ENCODE measurements at regions not wholly inside any gene's neighbourhood (a gene's known extent, or its start where the extent isn't known, plus 50 kb on each side); places are given as distances from the start of the nearest gene placed in this dataset.
"Not testable (repeated sequence)": the region's sequence is repeated elsewhere in the genome, so short reads cannot be mapped to it uniquely, and the experiment has no call there.

GRCh38 chr4:169333265-169333664 lies 62.5 kb upstream of the SH3RF1 start:
- POLR2A ChIA-PET, result no interaction called here
- DNase-seq, result no peak
- CTCF ChIA-PET, result no interaction called here
- Mint-ChIP-seq H3K27me3 (peaks cover 2 to 6% of the 10 kb centered on the region in 2 donors), H3K4me3 (no peak overlapping the region), H3K4me1 (no peaks in the 10 kb centered on the region), H3K27ac (no peak overlapping the region), H3K9me3 (no peaks in the 10 kb centered on the region), H3K36me3 (no peaks in the 10 kb centered on the region)
- no peaks in the 10 kb centered on the region for H3K9me3 ChIP-seq (ENCODE audit: low read length)
- H3K36me3 ChIP-seq (ENCODE audit: insufficient read depth, low read length), result no peaks in the 10 kb centered on the region
- H3K27ac ChIP-seq (ENCODE audit: low read depth, low read length), result no peak overlapping the region
- H3K4me3 ChIP-seq (ENCODE audit: low read length), result no peak overlapping the region
- no peaks in the 10 kb centered on the region for H3K4me1 ChIP-seq (ENCODE audit: insufficient read depth, low read length)
- H3K27me3 ChIP-seq (ENCODE audit: insufficient read depth, low read length, poor library complexity, severe bottlenecking), result no peaks in the 10 kb centered on the region

- POLR2A ChIA-PET, result no interaction called here
- CTCF ChIA-PET, result no interaction called here
- H3K36me3 Mint-ChIP-seq, result no peaks in the 10 kb centered on the region
- H3K4me1 Mint-ChIP-seq, result no peaks in the 10 kb centered on the region
- no peak overlapping the region for H3K4me3 Mint-ChIP-seq
- no peaks in the 10 kb centered on the region for H3K9me3 ChIP-seq (ENCODE audit: low read length)
- H3K27ac ChIP-seq (ENCODE audit: low read depth, low read length), result no peak overlapping the region
- no peak overlapping the region for H3K27ac Mint-ChIP-seq
- no peaks in the 10 kb centered on the region for H3K36me3 ChIP-seq (ENCODE audit: insufficient read depth, low read length)
- no peak for DNase-seq
- no peaks in the 10 kb centered on the region for H3K9me3 Mint-ChIP-seq
- no peaks in the 10 kb centered on the region for H3K27me3 ChIP-seq (ENCODE audit: insufficient read depth, low read length, poor library complexity, severe bottlenecking)
- H3K27me3 Mint-ChIP-seq, result peaks cover 2 to 6% of the 10 kb centered on the region in 2 donors
- H3K4me1 ChIP-seq (ENCODE audit: insufficient read depth, low read length), result no peaks in the 10 kb centered on the region
- no peak overlapping the region for H3K4me3 ChIP-seq (ENCODE audit: low read length)
Observed at GRCh38 chr4:169332583-169332982, 61.8 kb upstream of the SH3RF1 start.

GRCh38 chr4:169330811-169331210 lies 60.1 kb upstream of the SH3RF1 start:
- no peak for DNase-seq
- Histone ChIP-seq H3K4me1 (ENCODE audit: insufficient read depth, low read length) (no peaks in the 10 kb centered on the region), H3K9me3 (ENCODE audit: low read length) (no peaks in the 10 kb centered on the region), H3K4me3 (ENCODE audit: low read length) (no peak overlapping the region), H3K36me3 (ENCODE audit: insufficient read depth, low read length) (no peaks in the 10 kb centered on the region), H3K27me3 (ENCODE audit: insufficient read depth, low read length, poor library complexity, severe bottlenecking) (no peaks in the 10 kb centered on the region), H3K27ac (ENCODE audit: low read depth, low read length) (no peak overlapping the region)
- H3K9me3 Mint-ChIP-seq, result peaks cover 0 to 3% (median 0%) of the 10 kb centered on the region in 5 donors
- POLR2A ChIA-PET, result no interaction called here
- H3K4me3 Mint-ChIP-seq, result no peak overlapping the region
- CTCF ChIA-PET, result no interaction called here
- no peaks in the 10 kb centered on the region for H3K4me1 Mint-ChIP-seq
- peaks cover 2 to 3% of the 10 kb centered on the region in 2 donors for H3K27me3 Mint-ChIP-seq
- no peaks in the 10 kb centered on the region for H3K36me3 Mint-ChIP-seq
- no peak overlapping the region for H3K27ac Mint-ChIP-seq

- H3K36me3 Mint-ChIP-seq, result no peaks in the 10 kb centered on the region
- Histone ChIP-seq H3K36me3 (ENCODE audit: insufficient read depth, low read length) (no peaks in the 10 kb centered on the region), H3K27me3 (ENCODE audit: insufficient read depth, low read length, poor library complexity, severe bottlenecking) (no peaks in the 10 kb centered on the region), H3K4me3 (ENCODE audit: low read length) (no peak overlapping the region), H3K27ac (ENCODE audit: low read depth, low read length) (no peak overlapping the region), H3K9me3 (ENCODE audit: low read length) (no peaks in the 10 kb centered on the region), H3K4me1 (ENCODE audit: insufficient read depth, low read length) (no peaks in the 10 kb centered on the region)
- H3K4me3 Mint-ChIP-seq, result no peak overlapping the region
- no peak for DNase-seq
- peaks cover 0 to 3% (median 0%) of the 10 kb centered on the region in 5 donors for H3K9me3 Mint-ChIP-seq
- peaks cover 2 to 3% of the 10 kb centered on the region in 2 donors for H3K27me3 Mint-ChIP-seq
- H3K4me1 Mint-ChIP-seq, result no peaks in the 10 kb centered on the region
- H3K27ac Mint-ChIP-seq, result no peak overlapping the region
- ChIA-PET CTCF (no interaction called here), POLR2A (no interaction called here)
Observed at GRCh38 chr4:169330095-169330494, 59.3 kb upstream of the SH3RF1 start.

- no peaks in the 10 kb centered on the region for H3K4me1 Mint-ChIP-seq
- H3K27ac Mint-ChIP-seq, result no peak overlapping the region
- Histone ChIP-seq H3K27me3 (ENCODE audit: insufficient read depth, low read length, poor library complexity, severe bottlenecking) (no peaks in the 10 kb centered on the region), H3K27ac (ENCODE audit: low read depth, low read length) (no peak overlapping the region), H3K9me3 (ENCODE audit: low read length) (no peaks in the 10 kb centered on the region), H3K36me3 (ENCODE audit: insufficient read depth, low read length) (no peaks in the 10 kb centered on the region), H3K4me1 (ENCODE audit: insufficient read depth, low read length) (no peaks in the 10 kb centered on the region), H3K4me3 (ENCODE audit: low read length) (no peak overlapping the region)
- POLR2A ChIA-PET, result no interaction called here
- DNase-seq, result no peak
- H3K36me3 Mint-ChIP-seq, result no peaks in the 10 kb centered on the region
- no peak overlapping the region for H3K4me3 Mint-ChIP-seq
- CTCF ChIA-PET, result no interaction called here
- H3K27me3 Mint-ChIP-seq, result no peaks in the 10 kb centered on the region
- peaks cover 0 to 3% (median 0%) of the 10 kb centered on the region in 5 donors for H3K9me3 Mint-ChIP-seq
Observed at GRCh38 chr4:169327951-169328350, 57.2 kb upstream of the SH3RF1 start.

GRCh38 chr4:169323925-169324324 lies 53.2 kb upstream of the SH3RF1 start:
- H3K4me1 Mint-ChIP-seq; H3K9me3 ChIP-seq (ENCODE audit: low read length); H3K4me3 ChIP-seq (ENCODE audit: low read length); H3K36me3 ChIP-seq (ENCODE audit: insufficient read depth, low read length); DNase-seq; H3K4me3 Mint-ChIP-seq; H3K27ac ChIP-seq (ENCODE audit: low read depth, low read length); CTCF ChIA-PET; H3K9me3 Mint-ChIP-seq; POLR2A ChIA-PET; H3K27me3 Mint-ChIP-seq; H3K27me3 ChIP-seq (ENCODE audit: insufficient read depth, low read length, poor library complexity, severe bottlenecking); H3K27ac Mint-ChIP-seq; H3K36me3 Mint-ChIP-seq; H3K4me1 ChIP-seq (ENCODE audit: insufficient read depth, low read length): not testable (repeated sequence)

GRCh38 chr4:169322833-169323232 lies 52.1 kb upstream of the SH3RF1 start:
- peak overlapping the region in 1 of 8 donors; percentile 27 for H3K27ac Mint-ChIP-seq
- H3K27me3 ChIP-seq (ENCODE audit: insufficient read depth, low read length, poor library complexity, severe bottlenecking); H3K9me3 ChIP-seq (ENCODE audit: low read length); CTCF ChIA-PET; H3K4me1 Mint-ChIP-seq; H3K4me3 ChIP-seq (ENCODE audit: low read length); H3K36me3 Mint-ChIP-seq; H3K4me3 Mint-ChIP-seq; DNase-seq; POLR2A ChIA-PET; H3K4me1 ChIP-seq (ENCODE audit: insufficient read depth, low read length); H3K9me3 Mint-ChIP-seq; H3K27ac ChIP-seq (ENCODE audit: low read depth, low read length); H3K36me3 ChIP-seq (ENCODE audit: insufficient read depth, low read length): not testable (repeated sequence)
- peaks cover 3 to 11% of the 10 kb centered on the region in 2 donors for H3K27me3 Mint-ChIP-seq
